BE2C (cell line): ENCODE measurements at regions not wholly inside any gene's neighbourhood (a gene's known extent, or its start where the extent isn't known, plus 50 kb on each side); places are given as distances from the start of the nearest gene placed in this dataset.
A peak's percentile ranks its signal among the peaks of the same experiment; 100 is the strongest.
"Not testable (repeated sequence)": the region's sequence is repeated elsewhere in the genome, so short reads cannot be mapped to it uniquely, and the experiment has no call there.

Experiments
- DNase-seq: peaks from one replicate; pipeline ENCODE4 v3.0.0-alpha.2; 2020
- H3K27me3 ChIP-seq: fragments of 250-450 bp; sonication (Bioruptor Pico); 2 replicates; pipeline ENCODE4 v1.5.1; 2020; ENCODE audit warnings: mild to moderate bottlenecking
- H3K36me3 ChIP-seq: fragments of 250-450 bp; sonication (Bioruptor Pico); 2 replicates; pipeline ENCODE4 v1.5.1; 2020; ENCODE audit warnings: mild to moderate bottlenecking
- H3K4me1 ChIP-seq: fragments of 250-450 bp; sonication (Bioruptor Pico); 2 replicates; pipeline ENCODE4 v1.5.1; 2020
- H3K4me3 ChIP-seq: 2 replicates; pipeline ENCODE4 v1.5.1; 2011; ENCODE audit warnings: low read depth, low read length
- H3K9me3 ChIP-seq: fragments of 250-450 bp; sonication (Bioruptor Pico); 2 replicates; pipeline ENCODE4 v1.5.1; 2020
- TF ChIP-seq, protein P1 (sequence below): IDR thresholded peaks from 2 replicates; pipeline ENCODE4 v1.5.1; 2012; ENCODE audit warnings: mild to moderate bottlenecking, low read depth, low read length

DNA sequence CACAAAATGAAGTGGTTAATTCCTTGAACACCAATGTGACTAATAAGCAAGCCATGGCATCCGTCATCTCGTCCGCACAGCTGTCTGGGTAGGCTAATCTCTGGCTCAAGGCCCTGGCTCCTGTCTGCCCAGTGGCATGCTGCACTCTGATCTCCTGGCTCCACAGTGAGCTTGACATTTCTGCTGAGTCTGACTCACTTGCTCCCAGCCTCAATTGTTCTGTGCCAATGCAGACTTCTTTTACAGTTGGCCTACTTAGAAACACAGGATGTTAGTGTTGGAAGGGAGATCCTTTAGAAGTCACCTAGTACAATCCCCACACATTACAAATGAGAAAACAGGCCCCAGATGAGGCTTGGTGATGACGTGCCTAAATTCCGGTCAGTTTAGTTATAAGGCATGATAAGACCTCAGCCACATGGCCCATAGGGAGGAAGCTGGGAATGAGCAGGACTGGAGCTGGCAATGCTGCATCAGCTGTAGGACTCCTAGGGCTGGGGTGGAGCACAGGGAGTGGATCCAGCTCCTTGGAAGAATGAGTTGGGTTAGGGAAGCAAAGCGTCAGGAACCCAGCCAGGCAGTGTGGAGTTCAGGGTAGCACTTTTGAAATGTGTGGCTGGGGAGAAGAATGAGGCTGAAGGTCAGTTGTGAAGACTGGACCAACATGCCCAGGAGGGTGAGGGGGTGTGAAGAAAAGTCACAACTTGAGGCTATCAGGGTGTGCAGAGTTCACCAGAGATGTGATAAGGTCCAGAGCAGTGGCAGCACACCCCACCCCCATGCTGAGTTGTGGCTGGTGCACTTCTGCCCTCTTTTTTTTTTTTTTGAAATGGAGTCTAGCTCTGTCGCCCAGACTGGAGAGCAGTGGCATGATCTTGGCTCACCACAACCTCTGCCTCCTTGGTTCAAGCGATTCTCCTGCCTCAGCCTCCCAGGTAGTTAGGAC lies 70.2 kb upstream of the EED start:
- no peaks in the 10 kb centered on the region for H3K27me3 ChIP-seq
- no peaks in the 10 kb centered on the region for H3K36me3 ChIP-seq
- TF ChIP-seq, protein P1, sequence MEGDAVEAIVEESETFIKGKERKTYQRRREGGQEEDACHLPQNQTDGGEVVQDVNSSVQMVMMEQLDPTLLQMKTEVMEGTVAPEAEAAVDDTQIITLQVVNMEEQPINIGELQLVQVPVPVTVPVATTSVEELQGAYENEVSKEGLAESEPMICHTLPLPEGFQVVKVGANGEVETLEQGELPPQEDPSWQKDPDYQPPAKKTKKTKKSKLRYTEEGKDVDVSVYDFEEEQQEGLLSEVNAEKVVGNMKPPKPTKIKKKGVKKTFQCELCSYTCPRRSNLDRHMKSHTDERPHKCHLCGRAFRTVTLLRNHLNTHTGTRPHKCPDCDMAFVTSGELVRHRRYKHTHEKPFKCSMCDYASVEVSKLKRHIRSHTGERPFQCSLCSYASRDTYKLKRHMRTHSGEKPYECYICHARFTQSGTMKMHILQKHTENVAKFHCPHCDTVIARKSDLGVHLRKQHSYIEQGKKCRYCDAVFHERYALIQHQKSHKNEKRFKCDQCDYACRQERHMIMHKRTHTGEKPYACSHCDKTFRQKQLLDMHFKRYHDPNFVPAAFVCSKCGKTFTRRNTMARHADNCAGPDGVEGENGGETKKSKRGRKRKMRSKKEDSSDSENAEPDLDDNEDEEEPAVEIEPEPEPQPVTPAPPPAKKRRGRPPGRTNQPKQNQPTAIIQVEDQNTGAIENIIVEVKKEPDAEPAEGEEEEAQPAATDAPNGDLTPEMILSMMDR, result no peak
- peak; percentile 38 for DNase-seq
- H3K9me3 ChIP-seq, result no peaks in the 10 kb centered on the region
- H3K4me1 ChIP-seq, result peaks cover 9% of the 10 kb centered on the region
- H3K4me3 ChIP-seq, result no peak overlapping the region

DNA sequence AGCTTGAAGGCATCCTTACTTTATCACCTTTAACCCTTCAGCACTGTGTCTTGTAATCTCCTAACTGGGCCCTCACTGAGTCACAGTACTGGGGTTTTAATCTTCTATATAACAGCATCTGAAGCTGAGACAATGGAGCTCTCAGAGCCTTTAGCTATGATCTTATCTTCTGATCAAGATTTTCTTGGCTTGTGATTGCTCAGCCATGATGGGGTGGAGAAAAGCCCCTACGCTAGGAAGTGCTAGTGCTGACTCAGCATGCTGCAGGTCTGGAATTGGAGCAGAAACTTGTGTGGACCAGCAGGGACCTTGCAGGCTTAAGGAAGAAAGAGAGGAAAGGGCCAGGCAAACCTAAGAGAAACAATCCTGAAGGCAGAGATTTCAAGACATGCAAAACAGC lies 71.7 kb upstream of the EED start:
- H3K4me3 ChIP-seq, result no peak overlapping the region
- no peak for DNase-seq
- TF ChIP-seq, protein P1, result no peak
- H3K27me3 ChIP-seq, result no peaks in the 10 kb centered on the region
- H3K4me1 ChIP-seq, result peaks cover 9% of the 10 kb centered on the region
- no peaks in the 10 kb centered on the region for H3K9me3 ChIP-seq
- no peaks in the 10 kb centered on the region for H3K36me3 ChIP-seq

DNA sequence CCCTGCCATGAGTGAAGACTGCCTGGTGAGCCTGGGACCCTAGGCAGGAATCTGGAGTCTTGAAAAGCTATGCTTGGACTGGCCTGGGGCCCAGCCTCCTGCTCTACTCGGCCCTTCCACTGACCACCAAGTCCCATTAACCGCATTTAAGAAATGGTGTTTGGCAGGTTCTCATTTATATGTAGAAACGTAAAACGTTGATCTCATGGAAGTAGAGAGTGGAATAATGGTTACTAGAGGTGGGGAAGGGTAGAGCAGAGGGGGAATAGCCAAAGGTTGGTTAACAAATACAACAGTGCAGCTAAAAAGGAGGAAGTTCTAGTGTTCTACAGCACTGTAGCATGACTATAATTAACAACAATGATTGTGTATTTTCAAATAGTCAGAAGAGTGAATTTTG lies 72.9 kb upstream of the EED start:
- TF ChIP-seq, protein P1, result no peak
- no peaks in the 10 kb centered on the region for H3K36me3 ChIP-seq
- DNase-seq, result no peak
- peaks cover 9% of the 10 kb centered on the region for H3K4me1 ChIP-seq
- no peaks in the 10 kb centered on the region for H3K27me3 ChIP-seq
- no peak overlapping the region for H3K4me3 ChIP-seq
- H3K9me3 ChIP-seq, result no peaks in the 10 kb centered on the region

DNA sequence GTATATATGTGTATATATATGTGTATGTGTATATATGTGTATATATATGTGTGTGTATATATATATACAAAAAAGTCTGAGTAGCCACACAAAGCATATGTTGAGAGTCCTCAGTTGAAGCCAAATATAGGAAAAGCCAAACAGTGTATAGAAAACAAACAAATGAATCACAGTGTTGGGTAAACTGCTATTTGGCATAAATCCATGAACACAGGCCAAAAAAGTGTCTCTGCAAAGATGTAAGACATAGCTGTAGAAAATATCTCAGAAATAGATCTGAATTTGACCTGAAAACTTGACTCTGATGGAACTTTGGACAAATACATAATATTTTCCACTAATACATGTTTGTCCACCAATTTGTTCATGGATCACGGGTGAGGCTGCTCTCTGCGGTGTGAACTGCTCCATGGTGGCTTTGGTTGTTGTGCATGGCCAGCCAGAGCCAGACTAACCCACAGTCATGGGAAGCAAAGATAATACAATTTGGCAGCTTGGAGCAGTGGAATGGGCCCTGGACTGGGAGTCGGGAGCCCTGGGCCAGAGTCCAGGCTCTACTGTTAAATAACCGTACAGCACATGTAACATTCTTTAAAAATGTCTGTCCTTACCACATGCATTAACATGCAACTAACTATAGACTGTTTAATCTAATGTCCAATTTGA lies 76.9 kb upstream of the EED start:
- H3K36me3 ChIP-seq, result no peaks in the 10 kb centered on the region
- no peaks in the 10 kb centered on the region for H3K9me3 ChIP-seq
- no peak overlapping the region for H3K4me3 ChIP-seq
- no peaks in the 10 kb centered on the region for H3K4me1 ChIP-seq
- TF ChIP-seq, protein P1, result no peak
- DNase-seq, result peak; percentile 11
- H3K27me3 ChIP-seq, result no peaks in the 10 kb centered on the region

DNA sequence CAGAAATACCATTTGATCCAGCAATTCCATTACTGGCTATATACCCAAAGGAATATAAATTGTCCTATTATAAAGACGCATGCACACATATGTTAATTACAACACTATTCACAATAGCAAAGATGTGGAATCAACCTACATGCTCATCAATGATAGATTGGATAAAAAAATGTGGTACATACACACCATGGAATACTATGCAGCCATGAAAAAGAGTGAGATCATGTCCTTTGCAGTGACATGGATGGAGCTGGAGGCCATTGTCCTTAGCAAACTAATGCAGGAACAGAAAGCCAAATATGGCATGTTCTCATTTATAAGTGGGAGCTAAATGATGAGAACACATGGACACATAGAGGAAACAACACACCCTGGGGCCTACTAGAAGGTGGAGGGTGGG lies 78.3 kb upstream of the EED start:
- H3K4me1 ChIP-seq, DNase-seq: not testable (repeated sequence)

DNA sequence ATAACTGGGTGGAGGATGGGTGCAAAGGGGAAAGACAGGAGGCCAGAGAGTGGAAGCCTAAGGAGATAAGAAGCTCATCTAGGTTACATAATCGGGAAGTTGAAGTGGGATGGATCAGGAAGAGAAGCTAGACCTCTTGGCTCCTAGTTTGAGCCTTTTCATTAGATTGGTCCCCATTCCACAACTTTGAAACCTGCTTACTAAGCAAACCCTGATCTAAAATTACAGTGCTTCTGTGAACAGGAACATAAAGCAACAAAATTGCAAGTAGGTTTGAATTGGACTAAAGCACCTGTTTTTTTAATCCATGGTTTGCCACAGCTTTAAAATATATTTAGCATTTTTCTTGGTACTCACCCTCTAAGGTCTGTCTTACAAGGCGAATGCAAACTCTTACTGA lies 80.4 kb upstream of the EED start:
- H3K4me1 ChIP-seq, result peaks cover 5% of the 10 kb centered on the region
- TF ChIP-seq, protein P1, result no peak
- no peaks in the 10 kb centered on the region for H3K9me3 ChIP-seq
- H3K27me3 ChIP-seq, result no peaks in the 10 kb centered on the region
- no peak for DNase-seq
- H3K36me3 ChIP-seq, result no peaks in the 10 kb centered on the region
- no peak overlapping the region for H3K4me3 ChIP-seq

More for the DNA sequence above, 78.3 kb upstream of the EED start:
- not testable (repeated sequence) for H3K9me3 ChIP-seq, H3K4me3 ChIP-seq, H3K27me3 ChIP-seq, H3K36me3 ChIP-seq

DNA sequence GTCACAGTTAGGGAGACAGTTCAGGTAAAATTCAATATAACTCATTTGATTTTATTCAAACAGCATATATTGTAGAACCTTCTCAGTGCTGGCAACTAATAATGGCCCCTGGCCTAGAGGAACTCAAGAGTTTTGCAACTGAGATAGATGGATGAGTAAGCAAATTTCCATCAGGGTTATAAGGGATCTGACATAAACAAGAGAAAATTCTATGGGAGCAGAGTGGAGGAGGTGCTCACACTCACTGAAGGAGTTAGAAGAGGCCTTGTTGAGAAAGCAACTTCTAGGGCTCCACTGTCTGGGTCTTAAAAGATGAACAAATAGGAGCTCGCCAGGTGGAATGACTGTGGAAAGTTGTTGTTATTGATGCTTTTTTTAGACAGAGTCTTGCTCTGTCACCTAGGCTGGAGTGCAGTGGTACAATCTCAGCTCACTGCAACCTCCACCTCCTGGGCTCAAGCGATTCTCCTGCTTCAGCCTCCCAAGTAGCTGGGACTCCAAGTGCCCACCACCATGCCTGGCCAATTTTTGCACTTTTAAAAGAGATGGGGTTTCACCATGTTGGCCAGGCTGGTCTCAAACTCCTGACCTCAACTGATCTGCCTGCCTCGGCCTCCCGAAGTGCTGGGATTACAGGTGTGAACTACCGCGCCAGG lies 81.2 kb upstream of the EED start:
- H3K4me1 ChIP-seq, H3K27me3 ChIP-seq, H3K9me3 ChIP-seq, H3K36me3 ChIP-seq, DNase-seq, H3K4me3 ChIP-seq: not testable (repeated sequence)
